GM18858 (cell line): ENCODE measurements at regions not wholly inside any gene's neighbourhood (a gene's known extent, or its start where the extent isn't known, plus 50 kb on each side); places are given as distances from the start of the nearest gene placed in this dataset.

Experiments used
- ATAC-seq: cut with Tn5 transposase; IDR thresholded peaks from one replicate; pipeline ENCODE4 v1.9.1; 2021; ENCODE audit not compliant: unreplicated experiment

- ATAC-seq, result no peak
Observed at GRCh38 chr1:87806379-87807094, 477.9 kb downstream of the LMO4 start.

GRCh38 chr1:87810166-87810565 is 481.5 kb downstream of the LMO4 start:
- ATAC-seq, result no peak

GRCh38 chr1:87812871-87813577 is 484.3 kb downstream of the LMO4 start:
- peak; percentile 86 for ATAC-seq

GRCh38 chr1:87814573-87814972 is 485.9 kb downstream of the LMO4 start:
- no peak for ATAC-seq

- no peak for ATAC-seq
Observed at GRCh38 chr1:87816646-87817045, 488.0 kb downstream of the LMO4 start.

- no peak for ATAC-seq
Observed at GRCh38 chr1:87820668-87821334, 492.1 kb downstream of the LMO4 start.

- ATAC-seq, result no peak
Observed at GRCh38 chr1:87821335-87821697, 492.6 kb downstream of the LMO4 start.

- peak; percentile 94 for ATAC-seq
Observed at GRCh38 chr1:87826681-87827251, 498.1 kb downstream of the LMO4 start.

- peak; percentile 34 for ATAC-seq
Observed at GRCh38 chr1:87829360-87829759, 500.7 kb downstream of the LMO4 start.

GRCh38 chr1:87830432-87830978 is 501.8 kb downstream of the LMO4 start:
- no peak for ATAC-seq

- ATAC-seq, result no peak
Observed at GRCh38 chr1:87833166-87833565, 504.5 kb downstream of the LMO4 start.

GRCh38 chr1:87834151-87834550 is 505.5 kb downstream of the LMO4 start:
- ATAC-seq, result no peak

GRCh38 chr1:87834941-87835340 is 506.3 kb downstream of the LMO4 start:
- no peak for ATAC-seq

GRCh38 chr1:87840767-87841166 is 512.1 kb downstream of the LMO4 start:
- ATAC-seq, result no peak

GRCh38 chr1:87841332-87841731 is 512.7 kb downstream of the LMO4 start:
- ATAC-seq, result no peak

GRCh38 chr1:87842156-87842555 is 513.5 kb downstream of the LMO4 start:
- ATAC-seq, result no peak

GRCh38 chr1:87844251-87844650 is 515.6 kb downstream of the LMO4 start:
- no peak for ATAC-seq

- no peak for ATAC-seq
Observed at GRCh38 chr1:87851490-87851889, 522.8 kb downstream of the LMO4 start.

GRCh38 chr1:87852410-87853161 is 523.9 kb downstream of the LMO4 start:
- ATAC-seq, result no peak

GRCh38 chr1:87853576-87854351 is 525.1 kb downstream of the LMO4 start:
- ATAC-seq, result no peak
